Smooth muscle cell (in vitro differentiated cells): ENCODE measurements at regions not wholly inside any gene's neighbourhood (a gene's known extent, or its start where the extent isn't known, plus 50 kb on each side); places are given as distances from the start of the nearest gene placed in this dataset.
A peak's percentile ranks its signal among the peaks of the same experiment; 100 is the strongest.

Experiments used
- DNase-seq: peaks from one replicate; lab custom pipeline; 2025; ENCODE audit not compliant: unreplicated experiment; lab: John Stamatoyannopoulos, UW
- H2AFZ ChIP-seq: fragments of 200-600 bp; sonication (generic); 2 replicates; pipeline ENCODE4 v1.6.0; 2016; ENCODE audit warnings: antibody characterized with exemption, low read depth, mild to moderate bottlenecking
- H3F3A ChIP-seq: fragments of 200-600 bp; sonication (generic); 2 replicates; pipeline ENCODE4 v1.6.0; 2017; ENCODE audit warnings: antibody characterized with exemption, low read depth
- H3K27ac ChIP-seq: fragments of 200-600 bp; sonication (generic); 2 replicates; pipeline ENCODE4 v1.5.1; 2016; ENCODE audit warnings: low read depth, mild to moderate bottlenecking
- H3K27me3 ChIP-seq: fragments of 200-600 bp; sonication (generic); 2 replicates; pipeline ENCODE4 v1.6.1; 2016; ENCODE audit warnings: low read depth, mild to moderate bottlenecking
- H3K36me3 ChIP-seq: fragments of 200-600 bp; sonication (generic); 2 replicates; pipeline ENCODE4 v1.5.1; 2016; ENCODE audit warnings: low read depth
- H3K4me1 ChIP-seq: fragments of 200-600 bp; sonication (generic); 2 replicates; pipeline ENCODE4 v1.5.1; 2016; ENCODE audit warnings: low read depth
- H3K4me2 ChIP-seq: fragments of 200-600 bp; sonication (generic); 2 replicates; pipeline ENCODE4 v1.6.0; 2016; ENCODE audit warnings: mild to moderate bottlenecking
- H3K4me3 ChIP-seq: fragments of 200-600 bp; sonication (generic); 2 replicates; pipeline ENCODE4 v1.5.1; 2016; ENCODE audit warnings: mild to moderate bottlenecking
- H3K79me2 ChIP-seq: fragments of 200-600 bp; sonication (generic); 2 replicates; pipeline ENCODE4 v1.6.0; 2016; ENCODE audit warnings: low read depth, mild to moderate bottlenecking
- H3K9ac ChIP-seq: fragments of 200-600 bp; sonication (generic); 2 replicates; pipeline ENCODE4 v1.6.0; 2016; ENCODE audit warnings: low read depth
- H3K9me3 ChIP-seq: fragments of 200-600 bp; sonication (generic); replicated peaks from 2 replicates; pipeline ENCODE4 v1.5.1; 2016; ENCODE audit warnings: low read depth
- H4K20me1 ChIP-seq: fragments of 200-600 bp; sonication (generic); 2 replicates; pipeline ENCODE4 v1.6.0; 2016; ENCODE audit warnings: low read depth
- WGBS: methylation state at CpG from one replicate; pipeline ENCODE4 v1.1.7; 2016; ENCODE audit warnings: low lambda C conversion rate; 5-methylcytosine and 5-hydroxymethylcytosine counted together
- TF ChIP-seq, protein P1 (sequence below): fragments of 200-600 bp; sonication (generic); IDR thresholded peaks from 2 replicates; pipeline ENCODE4 v1.5.1; 2017; ENCODE audit warnings: borderline replicate concordance, mild to moderate bottlenecking, antibody characterized with exemption; ENCODE audit not compliant: insufficient read depth, poor library complexity, severe bottlenecking

DNA sequence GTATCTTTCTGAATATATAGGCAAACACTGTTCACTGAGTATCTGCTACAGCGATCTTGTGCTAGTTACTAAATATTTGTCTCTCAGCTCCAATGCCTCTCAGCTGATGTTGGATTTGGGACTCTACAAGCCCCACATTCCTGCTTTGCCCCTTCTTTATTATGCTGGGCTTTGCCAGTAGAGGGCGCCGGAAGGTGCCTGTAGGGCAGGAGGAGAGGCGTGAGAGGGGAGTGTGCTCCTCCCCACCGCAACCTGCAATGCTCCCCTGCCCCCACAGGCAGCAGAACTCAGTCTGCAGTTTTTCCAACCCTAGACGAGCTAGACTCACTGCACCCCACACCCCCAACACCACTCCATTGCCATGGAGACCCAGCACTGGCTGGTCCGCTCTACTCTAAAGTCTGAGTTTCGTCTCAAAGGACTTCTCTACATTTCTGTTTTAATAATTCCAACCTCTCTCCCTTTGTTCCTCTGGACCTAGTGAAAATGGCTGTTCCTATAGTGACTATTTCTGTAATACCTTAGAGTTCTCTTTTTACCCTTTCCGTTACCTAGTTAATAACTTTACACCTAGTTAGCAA lies 337.6 kb downstream of the CCSER2 start:
- H3K79me2 ChIP-seq, result no peaks in the 10 kb centered on the region
- no peaks in the 10 kb centered on the region for H3K4me1 ChIP-seq
- no peaks in the 10 kb centered on the region for H3K27me3 ChIP-seq
- TF ChIP-seq, protein P1, sequence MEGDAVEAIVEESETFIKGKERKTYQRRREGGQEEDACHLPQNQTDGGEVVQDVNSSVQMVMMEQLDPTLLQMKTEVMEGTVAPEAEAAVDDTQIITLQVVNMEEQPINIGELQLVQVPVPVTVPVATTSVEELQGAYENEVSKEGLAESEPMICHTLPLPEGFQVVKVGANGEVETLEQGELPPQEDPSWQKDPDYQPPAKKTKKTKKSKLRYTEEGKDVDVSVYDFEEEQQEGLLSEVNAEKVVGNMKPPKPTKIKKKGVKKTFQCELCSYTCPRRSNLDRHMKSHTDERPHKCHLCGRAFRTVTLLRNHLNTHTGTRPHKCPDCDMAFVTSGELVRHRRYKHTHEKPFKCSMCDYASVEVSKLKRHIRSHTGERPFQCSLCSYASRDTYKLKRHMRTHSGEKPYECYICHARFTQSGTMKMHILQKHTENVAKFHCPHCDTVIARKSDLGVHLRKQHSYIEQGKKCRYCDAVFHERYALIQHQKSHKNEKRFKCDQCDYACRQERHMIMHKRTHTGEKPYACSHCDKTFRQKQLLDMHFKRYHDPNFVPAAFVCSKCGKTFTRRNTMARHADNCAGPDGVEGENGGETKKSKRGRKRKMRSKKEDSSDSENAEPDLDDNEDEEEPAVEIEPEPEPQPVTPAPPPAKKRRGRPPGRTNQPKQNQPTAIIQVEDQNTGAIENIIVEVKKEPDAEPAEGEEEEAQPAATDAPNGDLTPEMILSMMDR, result peak; percentile 47
- no peaks in the 10 kb centered on the region for H3K36me3 ChIP-seq
- no peak overlapping the region for H3K4me3 ChIP-seq
- 58% methylated on average over 9 of the region's 9 CpGs for WGBS
- H3F3A ChIP-seq, result no peaks in the 10 kb centered on the region
- no peak overlapping the region for H3K27ac ChIP-seq
- no peak for DNase-seq
- no peak overlapping the region for H2AFZ ChIP-seq
- H4K20me1 ChIP-seq, result no peaks in the 10 kb centered on the region
- H3K9ac ChIP-seq, result no peak overlapping the region
- H3K9me3 ChIP-seq, result no peaks in the 10 kb centered on the region
- H3K4me2 ChIP-seq, result no peak overlapping the region

DNA sequence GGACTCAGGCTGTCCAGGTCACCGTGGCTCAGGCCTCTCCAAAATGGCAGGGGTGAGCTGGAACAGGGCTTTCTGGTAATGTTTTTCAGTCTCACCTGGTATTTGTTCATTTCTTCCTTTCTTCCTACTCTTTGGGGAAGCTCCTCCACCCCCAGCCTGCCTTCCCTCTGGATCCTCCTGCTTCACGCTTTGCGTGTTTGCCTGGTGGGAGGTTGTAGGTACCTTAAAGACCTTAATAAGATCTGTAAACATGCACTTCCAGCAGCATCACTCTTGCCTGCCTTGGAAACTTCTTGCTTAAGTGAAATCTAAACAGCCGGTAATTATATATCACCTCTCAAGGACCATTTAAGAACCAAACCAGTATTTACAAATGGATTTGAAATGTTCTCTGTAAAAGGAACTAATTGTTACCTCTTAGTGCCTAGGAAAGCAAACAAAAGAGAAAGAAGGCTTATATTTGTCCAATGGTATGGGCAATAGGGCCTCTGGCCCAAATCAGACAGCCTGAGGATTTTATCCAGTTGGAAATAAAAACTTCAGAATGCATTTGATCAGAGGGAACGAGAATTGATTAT lies 339.9 kb downstream of the CCSER2 start:
- no peak for DNase-seq
- Histone ChIP-seq H3F3A (no peaks in the 10 kb centered on the region), H3K27ac (no peak overlapping the region), H3K4me1 (no peaks in the 10 kb centered on the region), H3K9me3 (no peaks in the 10 kb centered on the region), H3K4me3 (no peak overlapping the region), H3K27me3 (no peaks in the 10 kb centered on the region), H3K4me2 (no peak overlapping the region), H3K79me2 (no peaks in the 10 kb centered on the region), H3K9ac (no peak overlapping the region), H3K36me3 (no peaks in the 10 kb centered on the region), H2AFZ (no peak overlapping the region), H4K20me1 (no peaks in the 10 kb centered on the region)
- WGBS, result 86% methylated on average over 5 of the region's 5 CpGs
- TF ChIP-seq, protein P1, result no peak

DNA sequence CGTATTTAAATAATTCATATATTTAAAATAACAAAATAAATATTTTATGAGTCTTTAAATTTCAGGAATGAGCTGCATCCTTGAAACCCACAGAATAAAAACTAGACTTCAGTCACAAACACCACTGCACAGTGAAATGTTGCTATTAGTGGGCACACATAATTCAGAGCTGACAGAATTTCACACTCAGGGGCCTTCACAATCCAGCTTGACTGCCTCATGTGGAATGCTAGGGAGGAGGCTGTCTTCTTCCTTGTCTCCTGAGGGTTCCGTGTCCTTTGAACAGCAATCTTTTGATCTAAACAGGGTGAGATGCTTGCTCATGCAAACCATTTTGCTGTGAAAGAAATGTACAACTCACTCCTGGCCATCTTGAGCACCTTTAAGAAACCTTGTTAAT lies 346.7 kb downstream of the CCSER2 start:
- H3K27me3 ChIP-seq, result no peaks in the 10 kb centered on the region
- H3K9ac ChIP-seq, result no peak overlapping the region
- no peak overlapping the region for H2AFZ ChIP-seq
- no peaks in the 10 kb centered on the region for H4K20me1 ChIP-seq
- no peaks in the 10 kb centered on the region for H3K79me2 ChIP-seq
- no peaks in the 10 kb centered on the region for H3K4me1 ChIP-seq
- no peaks in the 10 kb centered on the region for H3K36me3 ChIP-seq
- WGBS, result 86% methylated on average over 2 of the region's 2 CpGs
- TF ChIP-seq, protein P1, result no peak
- no peak overlapping the region for H3K27ac ChIP-seq
- H3F3A ChIP-seq, result no peaks in the 10 kb centered on the region
- no peak overlapping the region for H3K4me2 ChIP-seq
- DNase-seq, result no peak
- H3K9me3 ChIP-seq, result no peaks in the 10 kb centered on the region
- no peak overlapping the region for H3K4me3 ChIP-seq

DNA sequence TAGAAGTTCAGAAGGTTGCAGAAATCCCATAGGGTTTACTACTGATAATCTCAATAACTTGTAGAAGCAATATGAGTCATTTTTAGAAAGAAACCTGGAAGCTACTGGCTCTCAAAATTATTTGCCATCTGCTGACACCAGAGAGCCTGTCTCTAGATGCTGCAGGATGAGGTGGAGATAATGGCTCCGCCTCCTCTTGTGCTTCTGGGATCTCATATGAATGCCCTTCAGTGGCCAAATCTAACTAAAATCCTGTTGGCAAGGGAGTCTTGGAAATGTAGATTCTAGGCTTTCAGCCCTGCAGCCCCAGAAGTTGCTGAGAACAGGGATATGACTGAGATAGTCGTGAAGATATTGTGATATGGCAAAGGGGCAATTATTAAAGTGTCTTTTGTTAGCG lies 348.1 kb downstream of the CCSER2 start:
- H2AFZ ChIP-seq, result no peak overlapping the region
- H3K4me2 ChIP-seq, result no peak overlapping the region
- no peaks in the 10 kb centered on the region for H3K36me3 ChIP-seq
- no peaks in the 10 kb centered on the region for H4K20me1 ChIP-seq
- H3K4me1 ChIP-seq, result no peaks in the 10 kb centered on the region
- WGBS, result 94% methylated on average over 3 of the region's 3 CpGs
- no peak for DNase-seq
- H3K27ac ChIP-seq, result no peak overlapping the region
- TF ChIP-seq, protein P1, result no peak
- H3K79me2 ChIP-seq, result no peaks in the 10 kb centered on the region
- H3K9ac ChIP-seq, result no peak overlapping the region
- no peak overlapping the region for H3K4me3 ChIP-seq
- no peaks in the 10 kb centered on the region for H3K27me3 ChIP-seq
- H3K9me3 ChIP-seq, result no peaks in the 10 kb centered on the region
- H3F3A ChIP-seq, result no peaks in the 10 kb centered on the region
